OCI-LY1 (cell line): ENCODE measurements at regions not wholly inside any gene's neighbourhood (a gene's known extent, or its start where the extent isn't known, plus 50 kb on each side); places are given as distances from the start of the nearest gene placed in this dataset.

ENCODE experiments used
- CTCF ChIP-seq: fragments of 200-600 bp; sonication (generic), shearing (Covaris generic); IDR thresholded peaks from 2 replicates; pipeline ENCODE4 v1.5.1; 2017; ENCODE audit warnings: mild to moderate bottlenecking, antibody characterized with exemption, low read length, moderate library complexity, mixed read lengths
- EZH2 ChIP-seq: fragments of 200-600 bp; sonication (generic), shearing (Covaris generic); IDR thresholded peaks from 2 replicates; pipeline ENCODE4 v1.8.0; 2017; ENCODE audit warnings: borderline replicate concordance, mixed run types, mild to moderate bottlenecking, antibody characterized with exemption, low read length, moderate library complexity, mixed read lengths

- TF ChIP-seq CTCF (no peak), EZH2 (no peak)
Observed at GRCh38 chr5:74499256-74500050, 141.1 kb downstream of the ENC1 start.
